ENCODE measurements at regions not wholly inside any gene's neighbourhood (a gene's known extent, or its start where the extent isn't known, plus 50 kb on each side); places are given as distances from the start of the nearest gene placed in this dataset.

GRCh38 chr9:88724331-88724730 is 189.4 kb downstream of the NXNL2 start:
- TF ChIP-seq HNF4A (conservative IDR thresholded peaks at IDR 0.05) (no peak), REST (IDR thresholded peaks at IDR 0.05) (no peak), ZBTB33 (IDR thresholded peaks at IDR 0.05) (no peak), ATF3 (IDR thresholded peaks at IDR 0.05) (no peak), GABPA (IDR thresholded peaks at IDR 0.05 in 1 of 2, conservative IDR thresholded peaks at IDR 0.05 in 1 of 2) (no peak), JUND (IDR thresholded peaks at IDR 0.05) (no peak), RAD21 (IDR thresholded peaks at IDR 0.05) (no peak), CTCF (IDR thresholded peaks at IDR 0.05; ENCODE audit: low read depth, low read length, missing input control) (no peak), EGR1 (IDR thresholded peaks at IDR 0.05; ENCODE audit: low read depth in 2 of 2) (no peak), SP1 (IDR thresholded peaks at IDR 0.05) (no peak), TAF1 (conservative IDR thresholded peaks at IDR 0.05) (no peak), YY1 (IDR thresholded peaks at IDR 0.05) (no peak), NR2F2 (IDR thresholded peaks at IDR 0.05) (no peak), MAX (IDR thresholded peaks at IDR 0.05) (no peak), FOXA2 (IDR thresholded peaks at IDR 0.05) (no peak), HNF4G (IDR thresholded peaks at IDR 0.05) (no peak), FOXA1 (IDR thresholded peaks at IDR 0.05) (no peak), RXRA (IDR thresholded peaks at IDR 0.05) (no peak)
- no peak for DNase-seq (ENCODE audit: low spot score)
- 53% methylated on average over 5 of the region's 5 CpGs for WGBS
- Histone ChIP-seq H3K4me3 (ENCODE audit: low read depth in 1 of 3, low read length in 3 of 3) (no peak overlapping the region), H3K9ac (ENCODE audit: low read depth in 1 of 2, low read length in 2 of 2) (no peak overlapping the region), H3K27me3 (ENCODE audit: control insufficient read depth in 4 of 4, insufficient read depth in 4 of 4, low read length in 3 of 4) (peaks cover 0 to 9% (median 0%) of the 10 kb centered on the region in 4 donors), H3K9me3 (ENCODE audit: control insufficient read depth in 4 of 4, low read length in 3 of 4) (no peaks in the 10 kb centered on the region), H3K27ac (ENCODE audit: low read depth in 1 of 2, low read length in 2 of 2) (no peak overlapping the region), H3K36me3 (ENCODE audit: control insufficient read depth in 4 of 4, insufficient read depth in 3 of 4, low read depth in 1 of 4, low read length in 3 of 4) (no peaks in the 10 kb centered on the region), H3K4me1 (ENCODE audit: control insufficient read depth in 4 of 4, insufficient read depth in 4 of 4, low read length in 3 of 4) (no peaks in the 10 kb centered on the region)

Measured in liver (tissue), 8 donors.